Peyer's patch (tissue), 4 donors: ENCODE measurements at regions not wholly inside any gene's neighbourhood (a gene's known extent, or its start where the extent isn't known, plus 50 kb on each side); places are given as distances from the start of the nearest gene placed in this dataset.
"Not testable (repeated sequence)": the region's sequence is repeated elsewhere in the genome, so short reads cannot be mapped to it uniquely, and the experiment has no call there.

ENCODE experiments used
- DNase-seq, 3 donors: peaks; one replicate each; pipeline ENCODE4 v3.0.0-alpha.2; 2017 to 2019
- H3K27ac ChIP-seq, 4 donors: fragments of 200-600 bp; sonication (generic); one replicate each; pipeline ENCODE4 v1.5.1; 2016 to 2019
- H3K27me3 ChIP-seq, 2 donors: fragments of 200-600 bp; sonication (generic); one replicate each; pipeline ENCODE4 v1.5.1; 2019
- H3K36me3 ChIP-seq, 3 donors: fragments of 200-600 bp; sonication (generic); one replicate each; pipeline ENCODE4 v1.5.1; 2016 to 2019
- H3K4me1 ChIP-seq, 4 donors: fragments of 200-600 bp; sonication (generic); one replicate each; pipeline ENCODE4 v1.5.1; 2016 to 2019
- H3K4me3 ChIP-seq, 4 donors: fragments of 200-600 bp; sonication (generic); 1 replicate in 3 of 4; 2 replicates in 1 of 4; pipeline ENCODE4 v1.5.1; 2016 to 2019; ENCODE audit warnings: mild to moderate bottlenecking in 1 of 4
- H3K9me3 ChIP-seq, 4 donors: fragments of 200-600 bp; sonication (generic); one replicate each; pipeline ENCODE4 v1.5.1; 2016 to 2019; ENCODE audit warnings: mild to moderate bottlenecking in 1 of 4
- CTCF ChIP-seq, 6 experiments: fragments of 450-650 bp in 4 of 6; fragments of 200-600 bp in 2 of 6; sonication (generic) in 1 of 6; IDR thresholded peaks; one replicate each; pipeline ENCODE4 v1.5.1; 2017 to 2019; ENCODE audit warnings: antibody characterized with exemption in 6 of 6, mild to moderate bottlenecking in 3 of 6, moderate library complexity in 1 of 6
- POLR2A ChIP-seq, 2 donors: fragments of 450-650 bp; IDR thresholded peaks; one replicate each; pipeline ENCODE4 v1.5.1; 2017; ENCODE audit warnings: antibody characterized with exemption in 2 of 2, mild to moderate bottlenecking in 2 of 2, moderate library complexity in 2 of 2

- Histone ChIP-seq H3K9me3 (no peaks in the 10 kb centered on the region), H3K36me3 (no peaks in the 10 kb centered on the region), H3K4me3 (no peak overlapping the region), H3K4me1 (no peaks in the 10 kb centered on the region), H3K27me3 (no peaks in the 10 kb centered on the region), H3K27ac (no peak overlapping the region)
- TF ChIP-seq CTCF (IDR thresholded peaks at IDR 0.05) = no peak
- TF ChIP-seq POLR2A (IDR thresholded peaks at IDR 0.05) = no peak
- DNase-seq = no peak
Observed at GRCh38 chr6:84836366-84836765, 72.0 kb upstream of the TBX18 start.

GRCh38 chr6:84835340-84835739 lies 70.9 kb upstream of the TBX18 start:
- Histone ChIP-seq H3K4me3 (no peak overlapping the region), H3K27me3 (no peaks in the 10 kb centered on the region), H3K27ac (no peak overlapping the region), H3K4me1 (no peaks in the 10 kb centered on the region), H3K36me3 (no peaks in the 10 kb centered on the region), H3K9me3 (no peaks in the 10 kb centered on the region)
- TF ChIP-seq CTCF (IDR thresholded peaks at IDR 0.05) (no peak), POLR2A (IDR thresholded peaks at IDR 0.05) (no peak)
- DNase-seq = no peak

- not testable (repeated sequence) for H3K4me3 ChIP-seq, H3K9me3 ChIP-seq, H3K27me3 ChIP-seq, DNase-seq, H3K36me3 ChIP-seq, H3K27ac ChIP-seq, H3K4me1 ChIP-seq
Observed at GRCh38 chr6:84831924-84832323, 67.5 kb upstream of the TBX18 start.

GRCh38 chr6:84825461-84825860 lies 61.1 kb upstream of the TBX18 start:
- Histone ChIP-seq H3K27ac (no peak overlapping the region), H3K36me3 (no peaks in the 10 kb centered on the region), H3K27me3 (no peaks in the 10 kb centered on the region), H3K4me1 (no peaks in the 10 kb centered on the region), H3K9me3 (no peaks in the 10 kb centered on the region), H3K4me3 (no peak overlapping the region)
- TF ChIP-seq POLR2A (IDR thresholded peaks at IDR 0.05) = no peak
- no peak for TF ChIP-seq CTCF (IDR thresholded peaks at IDR 0.05)
- no peak for DNase-seq

GRCh38 chr6:84821314-84821713 lies 56.9 kb upstream of the TBX18 start:
- H3K27ac ChIP-seq, H3K9me3 ChIP-seq, H3K36me3 ChIP-seq, H3K27me3 ChIP-seq, H3K4me3 ChIP-seq, H3K4me1 ChIP-seq, DNase-seq: not testable (repeated sequence)

- no peak for TF ChIP-seq CTCF (IDR thresholded peaks at IDR 0.05)
- TF ChIP-seq POLR2A (IDR thresholded peaks at IDR 0.05) = no peak
- Histone ChIP-seq H3K4me3 (no peak overlapping the region), H3K27ac (no peak overlapping the region)
Observed at GRCh38 chr6:84816741-84817140, 52.3 kb upstream of the TBX18 start.

GRCh38 chr6:84815896-84816735 lies 51.7 kb upstream of the TBX18 start:
- Histone ChIP-seq H3K9me3 (no peaks in the 10 kb centered on the region), H3K27ac (no peak overlapping the region), H3K4me1 (no peaks in the 10 kb centered on the region), H3K27me3 (no peaks in the 10 kb centered on the region), H3K36me3 (no peaks in the 10 kb centered on the region), H3K4me3 (no peak overlapping the region)
- no peak for DNase-seq
- TF ChIP-seq CTCF (IDR thresholded peaks at IDR 0.05) (no peak), POLR2A (IDR thresholded peaks at IDR 0.05) (no peak)

More at GRCh38 chr6:84816741-84817140, 52.3 kb upstream of the TBX18 start:
- H3K9me3 ChIP-seq = no peaks in the 10 kb centered on the region
- H3K27me3 ChIP-seq = no peaks in the 10 kb centered on the region
- H3K36me3 ChIP-seq = no peaks in the 10 kb centered on the region
- DNase-seq = no peak
- H3K4me1 ChIP-seq = no peaks in the 10 kb centered on the region
